Muscle of leg (tissue), 3 donors: ENCODE measurements at regions not wholly inside any gene's neighbourhood (a gene's known extent, or its start where the extent isn't known, plus 50 kb on each side); places are given as distances from the start of the nearest gene placed in this dataset.
A peak's percentile ranks its signal among the peaks of the same experiment; 100 is the strongest.

Experiments used
- DNase-seq: peaks from one replicate; pipeline ENCODE4 v3.0.0; 2013
- H3K27ac ChIP-seq: one replicate; pipeline ENCODE4 v1.5.1; 2013; ENCODE audit warnings: mild to moderate bottlenecking, low read length, control low read depth
- H3K27me3 ChIP-seq: one replicate; pipeline ENCODE4 v1.6.1; 2013; ENCODE audit warnings: low read length; ENCODE audit not compliant: control insufficient read depth, insufficient read depth
- H3K36me3 ChIP-seq: one replicate; pipeline ENCODE4 v1.6.1; 2013; ENCODE audit warnings: low read length; ENCODE audit not compliant: control insufficient read depth, insufficient read depth
- H3K4me1 ChIP-seq: one replicate; pipeline ENCODE4 v1.6.1; 2013; ENCODE audit warnings: low read length; ENCODE audit not compliant: control insufficient read depth, insufficient read depth
- H3K4me3 ChIP-seq: one replicate; pipeline ENCODE4 v1.5.1; 2013; ENCODE audit warnings: low read length, control low read depth
- H3K9me3 ChIP-seq: replicated peaks from 2 replicates; pipeline ENCODE4 v1.6.1; 2013; ENCODE audit warnings: low read depth, low read length; ENCODE audit not compliant: control insufficient read depth
- WGBS: methylation state at CpG from one replicate; pipeline ENCODE4 v1.1.5; 2013; ENCODE audit warnings: missing lambda C conversion rate; ENCODE audit not compliant: insufficient coverage; 5-methylcytosine and 5-hydroxymethylcytosine counted together

DNA sequence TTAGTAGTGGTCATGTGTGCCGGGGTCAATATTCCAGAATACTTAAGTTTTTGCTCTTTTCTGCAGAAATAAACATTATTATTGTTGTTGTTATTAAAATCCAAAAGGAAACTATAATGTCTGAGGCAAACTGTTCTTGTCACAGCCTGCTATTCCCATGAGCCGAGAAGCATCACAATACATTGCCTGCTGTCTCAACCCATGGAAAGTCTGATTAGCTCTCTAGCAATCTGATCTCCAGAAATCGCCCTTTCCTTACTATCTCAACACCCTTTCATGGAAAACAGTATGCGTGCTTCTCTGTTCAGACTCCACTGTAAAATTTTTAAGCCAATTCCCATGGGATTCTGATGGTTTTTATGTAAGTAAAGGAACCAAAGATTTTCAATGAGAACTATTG lies 811.0 kb downstream of the TUSC7 start:
- H3K4me1 ChIP-seq, result no peaks in the 10 kb centered on the region
- WGBS, result 95% methylated on average over 2 of the region's 4 CpGs
- no peak overlapping the region for H3K27ac ChIP-seq
- no peaks in the 10 kb centered on the region for H3K36me3 ChIP-seq
- no peak for DNase-seq
- no peaks in the 10 kb centered on the region for H3K27me3 ChIP-seq
- H3K4me3 ChIP-seq, result no peak overlapping the region
- H3K9me3 ChIP-seq, result no peaks in the 10 kb centered on the region

DNA sequence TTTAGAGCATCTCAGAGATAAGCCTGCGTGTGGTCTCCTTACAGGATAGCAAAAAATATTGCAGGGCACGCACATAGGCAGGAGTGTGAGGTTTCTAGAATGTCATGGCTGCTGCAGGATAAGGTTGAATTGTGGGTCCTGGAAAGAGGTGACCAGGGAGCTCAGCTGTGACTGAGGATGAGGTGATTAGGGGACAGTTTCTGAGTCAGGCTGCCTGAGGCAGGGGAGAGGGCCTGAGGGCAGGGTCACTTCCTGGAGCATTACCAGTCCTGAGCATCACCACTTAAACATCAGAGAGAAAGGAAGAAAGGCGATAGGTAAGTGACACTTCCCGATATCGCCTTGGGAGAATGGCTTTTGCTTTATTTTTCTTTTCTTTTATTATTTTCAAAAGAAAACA lies 813.8 kb downstream of the TUSC7 start:
- H3K27me3 ChIP-seq, result no peaks in the 10 kb centered on the region
- DNase-seq, result no peak
- H3K4me3 ChIP-seq, result no peak overlapping the region
- no peaks in the 10 kb centered on the region for H3K4me1 ChIP-seq
- no peaks in the 10 kb centered on the region for H3K36me3 ChIP-seq
- no peaks in the 10 kb centered on the region for H3K9me3 ChIP-seq
- WGBS, result 85% methylated on average over 2 of the region's 5 CpGs
- no peak overlapping the region for H3K27ac ChIP-seq

DNA sequence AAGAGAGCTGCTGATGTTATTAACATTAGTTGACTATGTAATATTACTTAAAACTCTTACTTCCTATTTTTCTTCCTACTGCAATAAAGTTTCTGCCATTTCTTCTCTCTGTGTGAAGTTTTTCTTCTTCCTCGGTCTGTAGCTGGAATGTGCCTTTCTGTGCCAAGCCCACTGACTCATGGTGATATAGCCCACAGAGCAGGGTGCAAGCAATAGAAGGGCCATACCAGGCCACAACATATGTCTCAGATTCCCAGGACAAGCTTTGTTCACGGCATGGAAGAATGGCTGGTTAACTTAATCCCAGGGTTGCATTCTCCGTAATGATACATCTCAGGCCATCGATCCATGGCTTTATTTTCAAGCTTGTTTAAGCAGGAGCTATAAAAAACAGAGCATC lies 815.3 kb downstream of the TUSC7 start:
- H3K4me3 ChIP-seq, result no peak overlapping the region
- WGBS, result 87% methylated on average over 3 of the region's 4 CpGs
- no peak for DNase-seq
- H3K9me3 ChIP-seq, result no peaks in the 10 kb centered on the region
- no peak overlapping the region for H3K27ac ChIP-seq
- no peaks in the 10 kb centered on the region for H3K4me1 ChIP-seq
- H3K36me3 ChIP-seq, result no peaks in the 10 kb centered on the region
- no peaks in the 10 kb centered on the region for H3K27me3 ChIP-seq

DNA sequence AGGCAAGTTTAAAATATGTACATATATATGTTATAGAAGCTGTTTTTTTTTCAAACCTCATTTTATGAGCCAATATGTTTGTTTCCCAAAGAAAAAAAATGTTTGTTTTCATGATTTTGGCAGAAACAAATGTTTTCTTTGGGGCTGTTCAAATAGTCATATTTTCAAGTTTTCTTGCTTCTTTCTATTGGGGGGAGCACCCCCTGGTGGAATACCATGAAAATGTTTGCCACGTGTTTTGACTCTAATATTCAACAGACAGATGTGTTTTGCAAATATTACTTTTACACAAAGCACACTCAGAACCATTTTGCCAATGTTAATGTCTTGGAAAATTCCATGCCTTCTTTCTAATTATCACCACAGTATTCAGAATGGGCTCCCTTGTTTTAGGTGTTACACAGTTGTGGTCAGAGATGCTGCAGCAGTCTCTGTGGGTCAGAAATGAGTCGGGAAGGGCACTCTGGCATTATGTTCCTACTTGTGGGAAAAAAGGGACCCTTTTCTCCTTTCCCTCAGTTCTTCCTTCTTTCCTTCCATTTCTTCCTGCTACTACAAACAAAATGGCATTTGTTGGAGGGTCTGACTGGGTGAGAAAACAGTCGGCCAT lies 817.0 kb downstream of the TUSC7 start:
- Histone ChIP-seq H3K4me3 (no peak overlapping the region), H3K36me3 (no peaks in the 10 kb centered on the region), H3K4me1 (no peaks in the 10 kb centered on the region), H3K9me3 (no peaks in the 10 kb centered on the region), H3K27ac (no peak overlapping the region), H3K27me3 (no peaks in the 10 kb centered on the region)
- WGBS, result 100% methylated on average over 1 of the region's 3 CpGs
- DNase-seq, result peak; percentile 63

DNA sequence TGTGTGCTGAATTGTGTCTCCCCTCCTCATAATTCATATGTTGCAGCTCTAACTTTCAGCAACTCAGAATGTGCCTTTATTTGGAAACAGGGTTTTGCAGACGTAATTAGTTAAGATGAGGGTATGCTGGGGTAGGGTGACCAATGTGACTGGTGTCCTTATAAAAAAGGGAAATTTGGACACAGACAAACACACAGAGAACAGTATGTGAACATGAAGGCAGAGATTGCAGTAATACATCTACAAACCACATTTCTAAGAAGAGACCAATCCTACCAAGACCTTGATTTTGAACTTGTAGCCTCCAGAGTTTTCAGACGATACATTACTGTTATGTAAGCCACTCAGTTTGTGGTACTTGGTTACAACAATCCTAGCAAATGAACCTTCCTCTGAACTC lies 817.8 kb downstream of the TUSC7 start:
- no CpG with 5 or more reads among the region's 2 CpGs for WGBS
- Histone ChIP-seq H3K4me1 (no peaks in the 10 kb centered on the region), H3K27me3 (no peaks in the 10 kb centered on the region), H3K27ac (no peak overlapping the region), H3K36me3 (no peaks in the 10 kb centered on the region), H3K9me3 (no peaks in the 10 kb centered on the region), H3K4me3 (no peak overlapping the region)
- no peak for DNase-seq

DNA sequence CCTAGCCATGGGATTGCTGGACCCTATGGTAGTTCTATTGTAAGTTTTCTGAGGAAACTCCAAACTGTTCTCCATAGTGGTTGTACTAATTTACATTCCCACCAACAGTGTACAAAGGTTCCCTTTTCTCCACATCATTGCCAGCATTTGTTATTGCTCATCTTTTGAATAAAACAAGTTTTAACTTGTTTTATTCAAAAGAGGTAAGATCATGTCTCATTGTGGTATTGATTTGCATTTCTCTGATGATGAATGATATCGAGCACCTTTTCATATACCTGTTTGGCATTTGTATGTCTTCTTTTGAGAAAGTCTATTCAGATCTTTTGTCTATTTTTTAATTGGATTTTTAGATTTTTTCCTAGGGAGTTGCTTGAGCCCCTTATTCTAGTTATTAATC lies 819.1 kb downstream of the TUSC7 start:
- no peak for DNase-seq
- WGBS, result no CpG with 5 or more reads among the region's 1 CpG
- no peaks in the 10 kb centered on the region for H3K27me3 ChIP-seq
- no peaks in the 10 kb centered on the region for H3K36me3 ChIP-seq
- no peak overlapping the region for H3K4me3 ChIP-seq
- no peaks in the 10 kb centered on the region for H3K9me3 ChIP-seq
- no peaks in the 10 kb centered on the region for H3K4me1 ChIP-seq
- no peak overlapping the region for H3K27ac ChIP-seq

DNA sequence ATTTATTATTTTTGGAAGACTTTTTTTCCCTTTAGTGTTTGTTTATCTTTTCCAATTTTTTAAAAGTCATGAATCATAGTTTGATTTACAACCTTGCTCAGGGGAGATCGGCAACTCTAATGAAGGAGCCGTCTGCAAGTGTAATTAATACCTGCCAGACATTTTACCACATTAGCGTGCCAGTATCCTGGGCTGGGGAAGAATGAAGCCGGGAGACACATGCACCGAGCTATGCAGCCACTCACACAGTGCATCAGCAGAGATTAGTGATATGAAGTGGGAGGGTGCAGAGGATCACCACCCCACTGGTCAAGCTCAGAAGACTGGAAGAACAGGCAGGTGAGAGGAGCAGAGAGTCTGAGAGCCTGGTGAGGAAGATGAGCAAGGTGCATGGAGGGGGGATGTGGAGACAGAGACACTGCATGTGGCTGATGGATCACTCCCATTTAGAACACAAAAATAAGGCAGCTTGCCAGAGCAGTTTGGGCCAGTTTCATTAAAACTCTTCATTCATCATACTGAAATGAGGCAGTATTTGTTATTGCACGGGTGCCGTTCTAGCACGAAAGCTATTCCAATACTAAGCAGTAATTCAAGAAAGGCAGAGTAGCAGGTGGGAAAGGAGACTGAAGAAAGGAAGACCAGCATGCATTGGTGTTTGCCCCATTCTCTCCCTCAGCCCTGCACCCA lies 821.6 kb downstream of the TUSC7 start:
- no peak for DNase-seq
- WGBS, result no CpG with 5 or more reads among the region's 8 CpGs

DNA sequence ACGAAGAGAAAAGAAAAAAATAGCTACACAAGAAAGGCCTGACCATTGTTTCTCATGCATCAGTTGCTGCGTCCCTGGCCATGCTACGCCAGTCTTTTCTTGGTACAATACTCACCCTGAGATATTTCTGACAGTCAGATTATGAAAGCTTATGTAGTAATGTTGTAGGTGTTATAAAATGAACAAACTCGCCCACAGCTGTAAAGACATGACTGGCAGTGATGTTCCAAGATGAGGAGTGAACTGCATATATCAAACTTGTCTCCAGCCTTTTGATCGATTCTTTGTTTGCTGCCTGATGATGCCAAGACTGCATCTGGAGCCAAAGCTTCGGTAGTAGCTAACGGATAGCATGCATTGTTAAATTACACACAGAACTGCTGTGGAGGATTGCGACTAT lies 822.7 kb downstream of the TUSC7 start:
- DNase-seq, result no peak
- Histone ChIP-seq H3K27me3 (no peaks in the 10 kb centered on the region), H3K4me3 (no peak overlapping the region), H3K4me1 (no peaks in the 10 kb centered on the region), H3K9me3 (no peaks in the 10 kb centered on the region), H3K36me3 (no peaks in the 10 kb centered on the region), H3K27ac (no peak overlapping the region)
- WGBS, result 80% methylated on average over 2 of the region's 8 CpGs

More for the DNA sequence above, 821.6 kb downstream of the TUSC7 start:
- Histone ChIP-seq H3K9me3 (no peaks in the 10 kb centered on the region), H3K36me3 (no peaks in the 10 kb centered on the region), H3K27ac (no peak overlapping the region), H3K27me3 (no peaks in the 10 kb centered on the region), H3K4me3 (no peak overlapping the region), H3K4me1 (no peaks in the 10 kb centered on the region)

DNA sequence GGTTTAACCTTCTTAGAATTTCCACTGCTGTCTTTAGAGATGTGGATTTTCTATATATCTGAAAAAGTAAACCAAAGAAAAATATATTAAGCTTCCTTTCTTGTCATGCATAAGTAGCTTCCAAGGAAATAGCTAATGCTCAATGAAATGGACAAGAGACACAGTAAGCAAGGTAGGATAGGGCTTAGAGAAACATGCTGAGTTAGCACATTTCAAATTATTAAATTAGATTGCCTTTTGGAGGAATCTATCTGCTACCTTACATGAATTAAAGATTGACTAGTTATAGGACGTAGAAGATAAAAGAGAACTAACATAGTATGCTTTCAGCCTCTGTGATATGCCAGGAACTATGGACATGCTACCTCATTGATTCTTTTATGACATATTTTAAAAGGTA lies 824.6 kb downstream of the TUSC7 start:
- no peaks in the 10 kb centered on the region for H3K9me3 ChIP-seq
- no peak overlapping the region for H3K4me3 ChIP-seq
- no peak overlapping the region for H3K27ac ChIP-seq
- DNase-seq, result no peak
- no peaks in the 10 kb centered on the region for H3K36me3 ChIP-seq
- H3K27me3 ChIP-seq, result no peaks in the 10 kb centered on the region
- H3K4me1 ChIP-seq, result no peaks in the 10 kb centered on the region
- WGBS, result no CpG with 5 or more reads among the region's 1 CpG

DNA sequence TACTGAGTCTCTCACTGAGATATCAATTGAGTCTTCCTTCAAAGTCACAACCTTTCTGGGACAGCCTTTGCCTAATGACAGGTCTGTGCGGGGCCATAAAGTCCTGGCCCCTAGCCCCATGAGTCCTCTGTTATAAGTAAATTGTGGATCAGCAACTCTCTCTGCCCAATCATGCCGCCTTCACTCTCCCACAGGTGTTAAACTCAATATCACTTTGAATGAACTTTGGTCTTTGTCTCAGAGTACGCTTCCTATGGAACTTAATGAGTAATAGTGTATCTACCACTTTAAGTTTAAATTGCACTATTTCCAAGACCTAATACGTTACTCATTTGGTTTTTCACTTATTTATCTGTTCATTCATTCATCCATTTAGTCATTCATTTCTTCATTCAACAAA lies 826.4 kb downstream of the TUSC7 start:
- H3K4me1 ChIP-seq, result no peaks in the 10 kb centered on the region
- H3K27ac ChIP-seq, result no peak overlapping the region
- WGBS, result no CpG with 5 or more reads among the region's 4 CpGs
- no peaks in the 10 kb centered on the region for H3K36me3 ChIP-seq
- no peak for DNase-seq
- H3K4me3 ChIP-seq, result no peak overlapping the region
- no peaks in the 10 kb centered on the region for H3K9me3 ChIP-seq
- no peaks in the 10 kb centered on the region for H3K27me3 ChIP-seq

DNA sequence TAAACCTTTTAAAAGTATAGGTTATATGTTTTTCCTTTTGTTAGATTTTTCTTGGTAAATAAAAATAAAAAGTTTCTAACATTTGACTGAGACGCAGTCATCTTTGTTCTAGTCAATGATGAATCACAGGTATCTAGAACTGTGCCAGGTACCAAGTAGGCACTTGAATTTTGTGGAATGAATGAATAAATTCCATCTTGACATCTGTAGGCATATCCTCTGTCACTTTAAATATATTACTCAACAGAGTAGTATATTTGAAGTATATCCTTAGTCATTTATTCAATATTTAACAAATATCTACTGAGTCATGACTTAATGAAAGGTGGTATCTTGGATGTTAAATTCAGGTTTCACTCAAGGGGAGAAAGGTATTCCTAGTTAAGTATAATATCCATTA lies 828.4 kb downstream of the TUSC7 start:
- H3K27ac ChIP-seq, result no peak overlapping the region
- H3K4me1 ChIP-seq, result no peaks in the 10 kb centered on the region
- H3K4me3 ChIP-seq, result no peak overlapping the region
- H3K36me3 ChIP-seq, result no peaks in the 10 kb centered on the region
- H3K9me3 ChIP-seq, result no peaks in the 10 kb centered on the region
- DNase-seq, result no peak
- WGBS, result no CpG with 5 or more reads among the region's 1 CpG
- no peaks in the 10 kb centered on the region for H3K27me3 ChIP-seq
